GM19351 (cell line): ENCODE measurements at regions not wholly inside any gene's neighbourhood (a gene's known extent, or its start where the extent isn't known, plus 50 kb on each side); places are given as distances from the start of the nearest gene placed in this dataset.
A peak's percentile ranks its signal among the peaks of the same experiment; 100 is the strongest.

Source experiments
- ATAC-seq: cut with Tn5 transposase; IDR thresholded peaks from one replicate; pipeline ENCODE4 v1.9.1; 2021; ENCODE audit warnings: mild to moderate bottlenecking, moderate library complexity; ENCODE audit not compliant: unreplicated experiment

DNA sequence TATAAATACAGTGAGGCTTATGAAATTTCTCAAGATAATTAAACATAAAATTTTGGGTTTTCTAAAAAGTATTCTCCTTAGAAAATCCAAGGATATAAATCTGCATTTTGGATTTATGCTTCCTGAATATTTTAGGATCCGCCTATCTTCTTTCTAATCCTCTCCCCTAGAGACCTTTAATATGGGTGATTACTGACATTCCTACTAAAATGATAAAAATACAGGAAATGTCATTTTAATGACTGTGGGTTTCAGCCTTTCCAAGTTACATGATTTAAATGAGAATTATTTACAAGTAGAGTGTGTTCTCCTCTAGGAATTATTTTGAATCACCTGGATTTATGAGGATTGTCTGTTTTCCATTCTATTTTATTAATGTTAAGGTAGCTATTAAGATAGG lies 150.4 kb downstream of the C7orf25 start:
- no peak for ATAC-seq

DNA sequence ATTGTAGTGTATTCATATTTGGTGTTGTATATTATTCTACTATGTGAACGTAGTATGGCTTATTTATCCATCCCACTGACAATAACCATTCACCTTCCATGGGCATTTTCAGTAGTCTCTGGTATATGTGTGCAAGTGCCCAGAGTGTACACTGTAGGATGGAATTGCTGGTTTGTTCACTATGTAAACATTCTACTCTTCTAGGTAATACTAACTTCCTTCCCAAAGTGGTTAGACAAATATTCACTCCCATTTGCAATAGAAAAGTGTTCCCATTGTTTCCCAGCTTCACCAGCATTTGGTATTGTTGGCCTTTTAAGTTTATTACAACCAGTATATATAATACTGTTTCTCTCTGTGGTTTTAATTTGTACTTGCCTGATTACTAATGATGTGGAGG lies 153.7 kb downstream of the C7orf25 start:
- ATAC-seq, result no peak

DNA sequence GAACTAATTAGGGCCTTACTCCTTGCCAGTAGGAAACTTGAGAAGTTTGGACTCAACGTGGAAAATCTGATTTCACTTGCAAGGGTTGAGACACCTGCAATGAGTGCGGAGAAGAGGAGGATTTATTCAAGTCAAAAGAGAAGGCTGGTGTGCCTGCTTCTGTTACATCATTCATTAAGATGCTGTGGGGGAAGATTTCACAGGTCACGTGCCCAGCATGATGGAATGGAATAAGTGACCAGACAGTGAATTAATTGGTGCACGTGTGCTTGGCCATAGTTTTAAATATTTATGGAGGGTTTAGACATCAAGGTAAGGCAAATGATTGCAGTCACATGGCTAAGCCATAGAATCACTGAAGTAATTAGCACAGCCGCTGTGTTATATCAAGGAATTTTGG lies 155.0 kb downstream of the C7orf25 start:
- ATAC-seq, result no peak

DNA sequence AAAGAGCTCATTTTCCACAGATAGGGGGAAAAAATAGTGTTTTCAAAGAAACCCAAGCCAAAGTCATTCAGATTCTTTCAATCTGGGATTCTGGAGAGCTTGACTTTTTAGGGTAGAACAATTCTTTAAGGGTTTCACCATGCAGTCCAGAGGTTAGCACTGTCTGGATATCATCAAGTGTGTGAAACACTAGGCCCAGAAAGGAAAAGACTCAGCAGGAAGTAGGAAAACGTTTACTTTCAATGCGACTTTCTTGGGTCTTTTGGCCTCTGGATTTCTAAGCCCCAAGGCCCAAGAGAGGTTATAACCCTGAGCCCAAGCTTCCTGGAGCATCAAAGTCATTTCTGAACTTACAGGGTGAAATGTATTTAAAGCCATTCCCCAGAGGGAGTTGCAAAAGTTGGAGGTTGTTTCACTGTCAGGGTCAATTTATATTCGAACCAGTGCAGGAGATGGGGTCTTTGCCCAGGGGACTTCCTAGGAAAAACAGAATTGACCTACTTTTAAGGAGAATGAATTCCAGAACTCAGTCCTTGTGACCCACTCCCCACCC lies 158.0 kb downstream of the C7orf25 start:
- no peak for ATAC-seq

DNA sequence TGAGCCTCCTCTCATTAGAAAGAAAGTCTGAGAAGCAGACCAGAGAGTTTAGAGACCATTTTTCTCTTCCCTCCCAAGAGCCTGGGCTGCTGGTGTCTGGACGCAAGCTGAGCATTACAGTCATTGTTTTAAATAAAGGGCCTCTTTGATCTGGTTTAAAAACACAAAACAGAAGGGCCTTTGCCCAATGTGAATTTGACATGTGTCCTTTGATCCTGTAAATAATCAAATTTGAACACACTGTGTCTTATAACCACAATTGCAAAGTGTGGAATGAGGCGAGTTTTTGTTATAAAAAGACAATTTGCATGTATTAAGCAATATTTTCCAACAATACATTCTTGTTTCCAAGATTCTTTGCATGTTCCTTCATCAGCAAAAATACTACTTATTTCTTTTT lies 158.5 kb downstream of the C7orf25 start:
- no peak for ATAC-seq

DNA sequence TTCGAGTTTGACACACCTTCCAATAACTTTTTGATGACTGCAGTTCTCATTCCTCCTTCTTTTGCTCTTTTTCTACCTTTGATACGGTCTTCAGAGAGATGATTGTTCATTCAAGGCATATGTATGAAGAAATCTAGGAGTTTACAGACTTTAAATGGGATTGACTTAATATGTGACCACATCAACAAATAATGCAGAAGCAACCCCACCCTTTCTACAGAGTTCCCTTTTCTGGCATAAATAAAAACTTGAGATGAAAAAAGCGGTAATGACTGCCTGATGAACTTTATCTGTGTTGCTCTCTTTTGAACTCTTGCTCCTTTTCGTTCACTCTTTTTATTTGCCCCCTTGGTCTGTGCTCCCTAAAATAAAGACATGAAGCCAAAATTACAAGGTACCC lies 161.7 kb downstream of the C7orf25 start:
- ATAC-seq, result no peak

DNA sequence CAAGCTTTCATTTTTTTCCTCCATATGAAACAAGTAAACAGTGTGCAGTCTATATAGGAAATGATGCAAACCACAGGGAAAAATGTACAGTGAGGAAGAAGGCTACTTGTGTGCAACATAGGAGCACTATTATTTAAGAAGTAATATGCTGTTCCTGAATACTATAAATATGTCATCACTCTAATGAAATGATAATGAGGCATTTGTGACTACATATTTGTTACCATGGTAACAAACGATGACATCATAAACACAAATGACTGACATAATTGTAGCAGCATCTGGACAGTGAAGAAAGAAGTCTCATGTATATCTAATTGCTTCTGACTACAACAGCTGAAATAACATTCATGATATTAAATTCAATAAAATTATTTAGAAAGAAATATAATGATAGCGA lies 164.8 kb downstream of the C7orf25 start:
- no peak for ATAC-seq

DNA sequence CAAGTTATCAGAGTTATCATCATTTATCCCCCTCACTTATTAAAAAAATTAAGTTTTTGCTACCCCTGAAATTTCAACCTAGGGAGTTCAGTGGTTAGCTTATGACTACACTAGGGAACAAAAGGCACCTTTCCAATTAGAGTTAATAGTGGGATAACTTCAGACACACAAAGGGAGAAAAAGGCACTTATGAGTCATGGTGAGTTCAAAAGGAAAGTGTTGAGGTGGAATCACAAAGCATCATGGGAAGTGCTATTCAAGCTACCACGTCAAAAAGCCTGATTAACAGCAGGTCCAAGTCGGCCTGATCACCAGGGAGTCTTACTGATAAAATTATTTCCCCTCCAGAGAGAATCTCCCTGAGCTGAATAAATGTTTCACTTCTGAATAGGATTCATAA lies 165.7 kb downstream of the C7orf25 start:
- no peak for ATAC-seq

DNA sequence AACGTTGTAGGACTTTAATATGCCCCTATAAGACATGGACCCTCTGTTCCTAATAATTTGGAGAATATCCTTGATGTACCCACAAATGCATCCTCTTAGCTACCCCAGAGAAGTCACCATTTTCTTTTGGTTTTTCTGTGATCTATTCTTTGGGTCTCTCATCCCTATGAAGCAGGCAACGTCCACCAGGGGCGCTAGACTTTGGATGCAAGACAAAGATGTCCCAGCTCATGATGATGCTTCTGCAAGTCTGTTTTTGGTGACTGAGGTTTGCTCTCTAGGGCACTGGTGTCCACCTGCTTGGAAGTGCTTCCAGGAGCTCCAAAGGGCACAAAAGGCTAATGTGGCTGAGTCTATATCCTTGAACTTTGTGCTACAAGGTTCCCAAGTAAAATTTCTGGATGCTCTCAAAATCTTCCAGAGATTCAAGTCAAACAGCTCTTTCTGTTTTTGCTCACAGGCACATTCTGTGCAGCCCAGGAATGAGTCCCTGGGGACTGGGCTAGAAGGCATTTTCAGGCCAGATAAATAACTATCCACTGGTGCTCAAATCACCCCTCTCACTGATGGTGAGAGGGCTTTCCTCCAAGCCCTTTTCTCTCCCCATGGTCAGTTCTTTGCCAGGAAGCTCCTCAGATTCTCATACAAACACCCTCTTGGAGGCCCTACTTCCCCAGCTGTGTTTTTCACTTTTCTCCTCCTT lies 166.4 kb downstream of the C7orf25 start:
- ATAC-seq, result peak; percentile 60

DNA sequence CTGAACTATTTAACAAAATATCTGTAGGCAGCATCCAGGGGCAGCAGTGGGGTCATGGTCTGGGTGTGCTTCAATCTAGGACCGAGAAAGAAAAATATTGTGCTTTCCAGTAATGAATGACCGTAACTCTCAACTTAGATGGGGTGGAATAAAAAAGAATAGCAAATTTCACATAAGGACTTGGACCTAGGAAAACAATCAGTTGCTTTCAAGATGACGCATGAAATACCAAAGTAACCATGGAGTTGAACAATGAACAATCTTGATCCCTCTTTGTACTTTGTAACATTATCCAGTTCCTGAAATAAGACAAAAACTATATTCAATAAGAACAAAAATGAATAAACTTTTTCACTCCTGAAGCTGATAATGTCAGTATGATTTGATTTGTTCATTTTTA lies 167.1 kb downstream of the C7orf25 start:
- no peak for ATAC-seq

DNA sequence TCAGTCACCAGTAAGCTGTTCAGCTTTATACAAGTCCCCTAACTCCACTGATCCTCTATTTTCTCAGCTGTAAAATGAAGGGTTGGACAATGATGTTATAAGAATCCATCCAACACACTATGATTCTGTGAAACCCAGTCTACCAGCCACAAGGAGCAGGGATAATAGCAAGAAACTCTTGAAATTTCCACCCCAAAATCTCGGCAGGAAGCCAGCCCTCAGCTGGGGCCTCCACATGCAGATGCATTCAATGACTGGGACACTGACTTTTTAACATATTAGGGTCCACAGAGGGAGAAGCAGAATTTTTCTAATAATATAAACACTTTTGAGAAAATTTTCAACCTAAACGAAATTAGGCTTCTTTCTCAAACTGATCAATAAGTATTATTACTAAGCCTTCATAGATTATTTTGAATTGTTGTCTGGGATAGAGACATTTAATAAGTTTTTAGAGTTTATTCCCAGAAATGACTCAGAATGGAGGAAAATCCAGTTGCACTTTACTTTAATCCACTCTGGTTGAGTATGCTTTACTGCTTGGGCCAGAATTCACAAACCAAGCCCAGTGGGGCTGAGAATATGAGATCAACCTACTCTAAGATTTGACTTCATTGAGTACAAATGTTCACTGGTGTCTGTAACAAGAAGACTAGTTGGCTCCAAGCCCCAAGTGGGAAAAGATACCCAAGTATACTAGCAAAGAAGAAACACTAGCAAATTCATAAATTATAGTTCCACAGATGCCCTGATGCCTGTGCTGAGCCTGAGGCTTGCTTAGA lies 168.6 kb downstream of the C7orf25 start:
- ATAC-seq, result no peak

DNA sequence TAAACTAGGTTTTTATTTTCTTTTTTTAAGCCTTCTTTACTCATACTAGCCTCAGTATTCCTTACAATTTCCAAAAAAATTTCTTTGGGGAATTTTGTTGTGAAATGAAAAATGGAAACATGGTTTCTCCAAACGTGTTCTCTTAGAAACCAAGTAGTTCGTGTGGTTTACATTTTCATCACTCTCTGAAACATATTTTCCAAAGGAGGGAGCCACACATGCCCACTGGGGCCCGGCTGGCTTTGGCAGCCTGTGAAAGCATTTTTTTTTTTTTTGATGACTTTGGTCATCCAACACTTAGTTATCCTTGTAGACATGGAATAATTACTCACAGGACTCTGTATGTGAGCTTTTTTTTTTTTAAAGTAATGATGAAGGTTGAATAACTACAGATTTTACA lies 169.6 kb downstream of the C7orf25 start:
- ATAC-seq, result no peak

DNA sequence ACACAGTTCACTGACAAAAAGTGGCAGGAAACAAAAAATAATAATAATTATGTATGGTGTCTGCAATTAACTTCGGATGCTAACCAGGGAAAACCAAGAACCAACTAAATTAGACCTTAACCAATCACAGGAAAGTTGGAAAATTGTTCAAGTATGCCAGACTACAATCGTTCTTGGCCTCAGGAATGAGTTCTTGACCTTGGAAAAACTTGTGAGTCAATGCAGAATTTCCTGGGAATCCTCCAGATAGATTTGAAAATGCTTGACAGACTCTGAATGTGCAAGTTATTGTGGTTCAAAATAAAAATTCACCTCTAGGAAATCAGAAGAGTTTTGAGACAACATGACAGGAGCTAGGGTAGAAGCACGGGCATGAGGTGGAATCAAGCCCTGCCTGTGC lies 171.5 kb downstream of the C7orf25 start:
- ATAC-seq, result no peak

DNA sequence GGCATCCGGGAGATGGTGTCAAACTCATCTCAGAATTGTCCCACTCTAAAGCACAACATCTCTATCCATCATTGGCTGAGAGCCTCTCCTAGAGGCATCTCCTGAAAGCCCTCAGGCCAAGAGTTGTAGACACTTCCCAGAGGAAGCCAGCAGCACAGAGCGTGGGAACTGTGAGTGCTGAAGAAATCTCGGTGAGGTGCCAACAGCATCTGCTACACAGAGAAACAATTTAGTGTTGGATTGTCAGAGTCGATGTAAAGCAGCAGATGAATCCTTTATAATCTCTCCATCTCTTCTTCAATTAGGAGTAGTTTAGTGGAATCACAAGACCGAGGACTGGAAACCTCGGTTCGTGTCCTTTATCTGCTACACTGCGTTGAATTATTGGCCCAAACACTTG lies 172.2 kb downstream of the C7orf25 start:
- ATAC-seq, result no peak

DNA sequence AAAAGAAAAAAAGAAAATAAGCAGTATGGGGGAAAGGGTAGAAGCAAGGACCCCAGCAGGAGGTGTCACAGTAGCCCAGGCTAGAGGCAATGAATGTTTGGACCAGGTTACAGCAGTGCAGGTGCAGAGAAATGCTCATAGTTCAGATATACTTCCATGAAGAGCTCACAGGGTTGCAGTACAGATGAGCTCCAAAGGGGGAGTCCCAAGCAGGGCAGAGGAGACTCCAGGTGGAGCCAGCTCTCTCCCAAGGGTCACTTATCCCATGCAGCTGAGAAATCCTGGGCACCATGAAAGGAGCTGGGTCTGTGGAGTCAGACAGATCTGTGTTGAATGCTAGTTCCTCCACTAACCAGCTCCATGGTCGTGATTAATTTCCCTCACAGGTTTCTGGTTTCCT lies 174.9 kb downstream of the C7orf25 start:
- ATAC-seq, result no peak

DNA sequence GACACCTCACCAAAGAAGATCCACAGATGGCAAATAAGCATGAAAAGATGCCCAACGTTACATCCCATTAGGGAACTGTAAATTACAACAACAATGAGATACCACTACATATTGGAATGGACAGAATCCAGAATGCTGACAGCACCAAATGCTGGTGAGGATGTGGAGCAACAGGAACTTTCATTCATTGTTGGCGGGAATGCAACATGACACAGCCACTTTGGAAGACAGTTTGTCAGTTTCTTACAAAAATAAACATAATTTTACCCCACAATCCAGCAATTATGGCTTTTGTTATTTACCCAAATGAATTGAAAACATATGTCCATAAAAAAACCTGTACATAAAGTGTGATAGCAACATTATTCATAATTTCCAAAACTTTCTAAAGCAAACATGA lies 176.8 kb downstream of the C7orf25 start:
- no peak for ATAC-seq

DNA sequence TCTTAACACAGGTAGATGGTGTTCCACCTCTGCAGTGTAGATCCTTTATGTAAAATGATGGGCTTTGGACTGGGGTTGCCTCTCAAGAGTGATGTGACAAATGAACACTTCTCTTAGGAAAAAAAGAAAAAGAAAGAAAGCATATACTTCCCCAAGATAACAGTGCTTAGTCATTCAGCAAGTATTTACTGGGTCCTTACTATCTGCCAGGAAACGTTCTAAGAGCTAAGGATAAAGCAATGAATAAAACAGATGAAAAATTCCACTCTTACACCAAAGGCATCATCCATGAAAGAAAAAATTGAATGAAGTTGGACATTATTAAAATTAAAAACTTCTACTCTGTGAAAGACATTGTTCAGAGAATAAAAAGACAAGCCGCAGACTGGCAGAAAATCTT lies 177.3 kb downstream of the C7orf25 start:
- ATAC-seq, result no peak

DNA sequence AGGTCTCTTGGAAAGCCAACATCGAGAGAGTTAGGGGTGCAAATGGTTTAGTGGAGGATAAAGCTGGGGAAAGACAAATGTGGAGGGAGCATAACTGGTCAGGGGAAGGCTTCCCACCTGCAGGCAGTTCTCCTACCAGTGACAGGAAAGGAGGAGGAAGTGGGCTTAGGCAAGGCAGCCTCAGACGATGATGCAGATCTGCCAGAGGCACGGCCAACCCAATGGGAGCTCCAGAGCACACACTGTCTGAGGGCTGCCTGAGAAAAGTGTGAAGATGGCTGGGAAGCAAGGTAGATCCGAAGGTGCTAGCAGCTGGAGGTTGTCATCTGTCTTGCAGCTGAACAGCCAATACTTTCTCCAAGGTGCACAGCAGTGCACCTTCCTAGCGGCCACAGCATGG lies 178.8 kb downstream of the C7orf25 start:
- ATAC-seq, result no peak

DNA sequence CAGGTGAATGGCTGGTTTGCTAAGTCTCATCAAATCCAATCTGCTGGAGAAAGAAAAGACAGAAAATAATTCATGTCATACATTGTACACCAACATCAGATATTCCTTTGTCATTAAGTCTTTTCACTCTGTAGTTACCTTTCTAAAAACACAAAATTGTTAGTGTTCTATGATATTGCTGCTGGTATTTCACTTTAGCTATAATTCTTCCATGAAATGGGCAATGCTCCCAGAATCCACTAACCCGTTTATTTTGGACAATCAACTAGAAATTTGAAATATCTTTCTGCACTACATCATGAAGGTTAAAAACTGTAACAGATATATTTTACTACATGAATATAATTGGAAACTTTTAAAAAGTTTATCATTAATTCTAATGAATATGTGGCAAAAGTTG lies 181.3 kb downstream of the C7orf25 start:
- no peak for ATAC-seq

DNA sequence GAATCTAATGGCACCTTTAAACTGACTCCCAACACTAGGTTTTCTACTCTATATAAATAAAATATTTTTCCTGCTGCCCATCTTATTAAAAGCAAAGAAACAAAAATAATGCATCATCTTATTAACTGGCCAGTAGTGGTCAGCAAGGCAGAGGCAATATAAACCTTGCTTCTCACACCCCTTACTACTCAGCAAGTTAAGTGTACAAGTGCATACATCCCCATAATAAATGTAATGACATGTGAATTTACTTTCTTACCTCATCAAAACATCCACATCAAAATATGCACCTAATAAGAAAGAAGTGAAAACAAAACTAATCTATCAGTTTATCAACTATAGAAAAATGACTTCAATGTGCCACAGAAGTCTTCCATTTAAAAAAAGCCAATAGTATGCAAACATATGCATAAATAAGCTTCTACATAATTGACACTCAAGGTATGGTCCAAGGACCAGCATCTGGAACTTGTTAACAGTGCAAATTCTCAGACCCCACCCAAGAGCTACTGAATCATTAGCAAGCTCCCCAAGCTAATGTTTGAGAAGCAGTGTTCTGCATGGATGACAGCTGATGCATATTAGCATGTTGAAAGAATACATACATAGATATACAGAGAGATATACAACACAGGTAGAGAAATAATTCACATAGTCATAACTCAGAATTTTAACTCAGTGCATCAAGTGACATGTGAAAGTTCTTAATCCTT lies 182.7 kb downstream of the C7orf25 start:
- ATAC-seq, result no peak

DNA sequence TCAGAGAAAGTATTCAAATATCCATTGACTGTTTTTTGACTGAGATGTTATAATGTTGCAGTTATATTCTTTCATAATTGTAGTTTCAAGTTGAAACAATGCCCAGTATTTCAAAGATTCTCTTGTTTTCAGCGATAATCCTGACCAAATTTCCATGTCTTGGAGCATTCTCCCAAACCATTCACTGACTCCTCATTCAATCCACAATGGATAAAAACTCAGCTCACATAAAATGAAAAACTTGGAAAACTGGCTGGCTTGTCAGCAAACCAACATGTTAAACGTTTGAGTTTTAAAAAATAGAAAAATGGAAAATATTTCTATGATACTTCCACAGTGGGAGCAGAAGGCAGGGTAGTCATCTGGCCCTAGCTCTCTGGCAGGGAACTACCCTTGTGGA lies 184.4 kb downstream of the C7orf25 start:
- ATAC-seq, result no peak
